Liver (tissue), 8 donors: ENCODE measurements at regions not wholly inside any gene's neighbourhood (a gene's known extent, or its start where the extent isn't known, plus 50 kb on each side); places are given as distances from the start of the nearest gene placed in this dataset.

Experiments
- DNase-seq: peaks from one replicate; pipeline ENCODE4 v3.0.0-alpha.2; 2017; ENCODE audit warnings: low spot score
- H3K27ac ChIP-seq, 2 donors: one replicate each; pipeline ENCODE4 v1.7.0; 2013; ENCODE audit warnings: inconsistent platforms in 2 of 2, low read length in 2 of 2, control low read depth in 1 of 2, low read depth in 1 of 2, mild to moderate bottlenecking in 1 of 2
- H3K27me3 ChIP-seq, 4 donors: one replicate each; pipeline versions ENCODE4 v1.6.1 to v1.7.0; 2013; ENCODE audit warnings: low read length in 3 of 4, inconsistent platforms in 1 of 4, mild to moderate bottlenecking in 1 of 4, moderate library complexity in 1 of 4; ENCODE audit not compliant: control insufficient read depth in 4 of 4, insufficient read depth in 4 of 4
- H3K36me3 ChIP-seq, 4 donors: one replicate each; pipeline versions ENCODE4 v1.6.1 to v1.7.0; 2013; ENCODE audit warnings: low read length in 3 of 4, mild to moderate bottlenecking in 3 of 4, low read depth in 1 of 4, moderate library complexity in 1 of 4; ENCODE audit not compliant: control insufficient read depth in 4 of 4, insufficient read depth in 3 of 4
- H3K4me1 ChIP-seq, 4 donors: one replicate each; pipeline versions ENCODE4 v1.6.1 to v1.7.0; 2013; ENCODE audit warnings: low read length in 3 of 4, mild to moderate bottlenecking in 3 of 4, moderate library complexity in 1 of 4; ENCODE audit not compliant: control insufficient read depth in 4 of 4, insufficient read depth in 4 of 4
- H3K4me3 ChIP-seq, 3 donors: one replicate each; pipeline versions ENCODE4 v1.6.1 to v1.7.0; 2013; ENCODE audit warnings: low read length in 3 of 3, control low read depth in 1 of 3, low read depth in 1 of 3, mild to moderate bottlenecking in 1 of 3
- H3K9ac ChIP-seq, 2 donors: one replicate each; pipeline ENCODE4 v1.7.0; 2013; ENCODE audit warnings: low read length in 2 of 2, mild to moderate bottlenecking in 2 of 2, moderate library complexity in 2 of 2, control low read depth in 1 of 2, low read depth in 1 of 2
- H3K9me3 ChIP-seq, 4 donors: one replicate each; pipeline versions ENCODE4 v1.6.1 to v1.7.0; 2013; ENCODE audit warnings: low read length in 3 of 4; ENCODE audit not compliant: control insufficient read depth in 4 of 4
- EGR1 ChIP-seq, 2 donors: IDR thresholded peaks; 2 replicates each; pipeline ENCODE4 v1.6.1; 2016 to 2018; ENCODE audit warnings: antibody characterized with exemption in 2 of 2, low read depth in 2 of 2
- FOXA2 ChIP-seq: IDR thresholded peaks from 2 replicates; pipeline ENCODE4 v1.6.1; 2016; ENCODE audit warnings: antibody characterized with exemption
- GABPA ChIP-seq, 2 donors: IDR thresholded peaks in 1 of 2; conservative IDR thresholded peaks in 1 of 2; 2 replicates each; pipeline ENCODE4 v1.6.1; 2016; ENCODE audit warnings: antibody characterized with exemption in 2 of 2, mild to moderate bottlenecking in 1 of 2, moderate library complexity in 1 of 2
- HNF4A ChIP-seq, 2 donors: conservative IDR thresholded peaks; 2 replicates each; pipeline ENCODE4 v1.6.1; 2016; ENCODE audit warnings: antibody characterized with exemption in 2 of 2, mild to moderate bottlenecking in 2 of 2
- JUND ChIP-seq, 2 donors: IDR thresholded peaks; 2 replicates each; pipeline ENCODE4 v1.6.1; 2016; ENCODE audit warnings: antibody characterized with exemption in 2 of 2
- MAX ChIP-seq: IDR thresholded peaks from 2 replicates; pipeline ENCODE4 v1.6.1; 2016; ENCODE audit warnings: antibody characterized with exemption
- RAD21 ChIP-seq, 2 donors: IDR thresholded peaks; 2 replicates each; pipeline ENCODE4 v1.6.1; 2016; ENCODE audit warnings: antibody characterized with exemption in 2 of 2, mild to moderate bottlenecking in 2 of 2
- REST ChIP-seq: IDR thresholded peaks from 2 replicates; pipeline ENCODE4 v1.6.1; 2016; ENCODE audit warnings: antibody characterized with exemption, mild to moderate bottlenecking
- RXRA ChIP-seq, 2 donors: IDR thresholded peaks; 2 replicates each; pipeline ENCODE4 v1.6.1; 2017 to 2018; ENCODE audit warnings: antibody characterized with exemption in 2 of 2, mild to moderate bottlenecking in 1 of 2
- SP1 ChIP-seq: IDR thresholded peaks from 2 replicates; pipeline ENCODE4 v1.6.1; 2018; ENCODE audit warnings: antibody characterized with exemption, mild to moderate bottlenecking
- ZBTB33 ChIP-seq: IDR thresholded peaks from 2 replicates; pipeline ENCODE4 v1.6.1; 2016; ENCODE audit warnings: antibody characterized with exemption
- WGBS: extraction: QIAGEN DNeasy Blood & Tissue Kit; methylation state at CpG from one replicate; pipeline ENCODE4 v1.1.7; 2013; 5-methylcytosine and 5-hydroxymethylcytosine counted together
- TF ChIP-seq, protein P1 (sequence below): fragments of 150-350 bp; IDR thresholded peaks from 2 replicates; pipeline ENCODE4 v1.5.1; 2017; ENCODE audit warnings: improper control_type of control experiment, low read depth, low read length; ENCODE audit not compliant: missing input control
- TF ChIP-seq, protein P2 (sequence below): IDR thresholded peaks from 2 replicates; pipeline ENCODE4 v1.6.1; 2016; ENCODE audit warnings: antibody characterized with exemption
- donor health status: healthy.
- donor health status: healthy.
- donor health status: healthy.
- donor health status: healthy.
- donor health status: healthy.

GRCh38 chr5:147989239-147989638 is 74.5 kb upstream of the SPINK5 start:
- no peak for DNase-seq
- H3K36me3 ChIP-seq: no peaks in the 10 kb centered on the region

More at GRCh38 chr5:147989239-147989638, 74.5 kb upstream of the SPINK5 start:
- no peak overlapping the region for H3K4me3 ChIP-seq
- no peak overlapping the region for H3K27ac ChIP-seq
- no peaks in the 10 kb centered on the region for H3K27me3 ChIP-seq
- H3K4me1 ChIP-seq: peaks cover 6 to 20% (median 13%) of the 10 kb centered on the region in 4 donors
- no peak overlapping the region for H3K9ac ChIP-seq
- 70% methylated on average over 1 of the region's 1 CpG for WGBS
- no peaks in the 10 kb centered on the region for H3K9me3 ChIP-seq
- TF ChIP-seq MAX: no peak
- TF ChIP-seq, protein P1, sequence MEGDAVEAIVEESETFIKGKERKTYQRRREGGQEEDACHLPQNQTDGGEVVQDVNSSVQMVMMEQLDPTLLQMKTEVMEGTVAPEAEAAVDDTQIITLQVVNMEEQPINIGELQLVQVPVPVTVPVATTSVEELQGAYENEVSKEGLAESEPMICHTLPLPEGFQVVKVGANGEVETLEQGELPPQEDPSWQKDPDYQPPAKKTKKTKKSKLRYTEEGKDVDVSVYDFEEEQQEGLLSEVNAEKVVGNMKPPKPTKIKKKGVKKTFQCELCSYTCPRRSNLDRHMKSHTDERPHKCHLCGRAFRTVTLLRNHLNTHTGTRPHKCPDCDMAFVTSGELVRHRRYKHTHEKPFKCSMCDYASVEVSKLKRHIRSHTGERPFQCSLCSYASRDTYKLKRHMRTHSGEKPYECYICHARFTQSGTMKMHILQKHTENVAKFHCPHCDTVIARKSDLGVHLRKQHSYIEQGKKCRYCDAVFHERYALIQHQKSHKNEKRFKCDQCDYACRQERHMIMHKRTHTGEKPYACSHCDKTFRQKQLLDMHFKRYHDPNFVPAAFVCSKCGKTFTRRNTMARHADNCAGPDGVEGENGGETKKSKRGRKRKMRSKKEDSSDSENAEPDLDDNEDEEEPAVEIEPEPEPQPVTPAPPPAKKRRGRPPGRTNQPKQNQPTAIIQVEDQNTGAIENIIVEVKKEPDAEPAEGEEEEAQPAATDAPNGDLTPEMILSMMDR: no peak
- no peak for TF ChIP-seq GABPA (IDR thresholded peaks at IDR 0.05 in 1 of 2, conservative IDR thresholded peaks at IDR 0.05 in 1 of 2)
- TF ChIP-seq SP1: no peak
- no peak for TF ChIP-seq JUND (IDR thresholded peaks at IDR 0.05)
- no peak for TF ChIP-seq REST
- TF ChIP-seq FOXA2: no peak
- no peak for TF ChIP-seq EGR1 (IDR thresholded peaks at IDR 0.05; ENCODE audit: low read depth in 2 of 2)
- no peak for TF ChIP-seq ZBTB33
- TF ChIP-seq, protein P2, sequence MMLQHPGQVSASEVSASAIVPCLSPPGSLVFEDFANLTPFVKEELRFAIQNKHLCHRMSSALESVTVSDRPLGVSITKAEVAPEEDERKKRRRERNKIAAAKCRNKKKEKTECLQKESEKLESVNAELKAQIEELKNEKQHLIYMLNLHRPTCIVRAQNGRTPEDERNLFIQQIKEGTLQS: no peak
- no peak for TF ChIP-seq RXRA (IDR thresholded peaks at IDR 0.05)
- TF ChIP-seq RAD21 (IDR thresholded peaks at IDR 0.05): no peak
- no peak for TF ChIP-seq HNF4A (conservative IDR thresholded peaks at IDR 0.05)
